ENCODE measurements at regions not wholly inside any gene's neighbourhood (a gene's known extent, or its start where the extent isn't known, plus 50 kb on each side); places are given as distances from the start of the nearest gene placed in this dataset.

- H3K9me3 ChIP-seq (ENCODE audit: control extremely low read depth in 1 of 3, control insufficient read depth in 2 of 3, insufficient read depth in 1 of 3, low read length in 2 of 3), result no peaks in the 10 kb centered on the region
- H3K9ac ChIP-seq (ENCODE audit: low read length), result no peak overlapping the region
- H4K20me1 ChIP-seq (ENCODE audit: control insufficient read depth, insufficient read depth, low read length, poor library complexity, severe bottlenecking), result no peaks in the 10 kb centered on the region
- no peak for TF ChIP-seq EZH2 (IDR thresholded peaks at IDR 0.05; ENCODE audit: borderline replicate concordance, insufficient read depth, low read depth, low read length, poor library complexity, severe bottlenecking)
- TF ChIP-seq CTCF (IDR thresholded peaks at IDR 0.05), result no peak
- H3K9me3 Mint-ChIP-seq (ENCODE audit: insufficient read depth), result no peaks in the 10 kb centered on the region
- H2AFZ ChIP-seq (ENCODE audit: insufficient read depth, low read depth, low read length, poor library complexity, severe bottlenecking), result no peak overlapping the region
- H3K79me2 ChIP-seq (ENCODE audit: control insufficient read depth, insufficient read depth, low read length), result no peaks in the 10 kb centered on the region
- intact Hi-C loops (cut with micrococcal nuclease), result loop anchor here (10.0 kb wide), 1 partner anchor 111 kb away; no protein-coding TSS in a partner anchor
- H3K4me3 ChIP-seq (ENCODE audit: control extremely low read depth in 1 of 5, extremely low read depth in 1 of 5, insufficient read depth in 1 of 5, low read depth in 2 of 5, low read length in 4 of 5), result no peak overlapping the region
- POLR2A ChIA-PET, result no interaction called here
- ATAC-seq (ENCODE audit: low read depth), result no peak
- H3K4me1 ChIP-seq (ENCODE audit: control insufficient read depth in 2 of 2, insufficient read depth in 2 of 2, low read length in 2 of 2), result peaks cover 0 to 5% of the 10 kb centered on the region in 2 donors
- H3K36me3 ChIP-seq (replicated peaks in 1 of 2; ENCODE audit: control extremely low read depth in 1 of 2, control insufficient read depth in 1 of 2, extremely low read depth in 1 of 2, insufficient read depth in 2 of 2, low read length in 1 of 2), result no peaks in the 10 kb centered on the region
- H3K27me3 ChIP-seq (replicated peaks in 1 of 4; ENCODE audit: control extremely low read depth in 1 of 4, control insufficient read depth in 3 of 4, insufficient read depth in 4 of 4, low read length in 3 of 4), result peaks cover 0 to 6% (median 4%) of the 10 kb centered on the region in 4 experiments
- H3K4me1 Mint-ChIP-seq, result peaks cover 7% of the 10 kb centered on the region
- H3K4me2 ChIP-seq (replicated peaks; ENCODE audit: low read depth, low read length, poor library complexity, severe bottlenecking), result no peak overlapping the region
- no peak for DNase-seq
- CTCF ChIA-PET, result no interaction called here
- WGBS (ENCODE audit: insufficient coverage), result no CpG with 5 or more reads among the region's 3 CpGs
- no peak overlapping the region for H3K27ac ChIP-seq (ENCODE audit: low read length in 2 of 2)
- no peak overlapping the region for H3K27ac Mint-ChIP-seq
- H3K27me3 Mint-ChIP-seq, result peaks cover 26% of the 10 kb centered on the region
- no peak overlapping the region for H3K4me3 Mint-ChIP-seq
These were observed 81.6 kb upstream of the USP9X start for GRCh38 chrX:41003506-41004270.

- no peak overlapping the region for H3K9ac ChIP-seq (ENCODE audit: low read length)
- no peaks in the 10 kb centered on the region for H3K9me3 Mint-ChIP-seq (ENCODE audit: insufficient read depth)
- no peak overlapping the region for H3K4me3 Mint-ChIP-seq
- POLR2A ChIA-PET, result no interaction called here
- no peak overlapping the region for H2AFZ ChIP-seq (ENCODE audit: insufficient read depth, low read depth, low read length, poor library complexity, severe bottlenecking)
- ATAC-seq (ENCODE audit: low read depth), result no peak
- TF ChIP-seq EZH2 (IDR thresholded peaks at IDR 0.05; ENCODE audit: borderline replicate concordance, insufficient read depth, low read depth, low read length, poor library complexity, severe bottlenecking) (no peak), CTCF (IDR thresholded peaks at IDR 0.05) (no peak)
- no peaks in the 10 kb centered on the region for H3K9me3 ChIP-seq (ENCODE audit: control extremely low read depth in 1 of 3, control insufficient read depth in 2 of 3, insufficient read depth in 1 of 3, low read length in 2 of 3)
- no peak overlapping the region for H3K4me2 ChIP-seq (replicated peaks; ENCODE audit: low read depth, low read length, poor library complexity, severe bottlenecking)
- peaks cover 0 to 10% (median 5%) of the 10 kb centered on the region in 4 experiments for H3K27me3 ChIP-seq (replicated peaks in 1 of 4; ENCODE audit: control extremely low read depth in 1 of 4, control insufficient read depth in 3 of 4, insufficient read depth in 4 of 4, low read length in 3 of 4)
- intact Hi-C loops (cut with micrococcal nuclease), result loop anchor here (10.0 kb wide), 1 partner anchor 109 kb away; no protein-coding TSS in a partner anchor
- peaks cover 30% of the 10 kb centered on the region for H3K27me3 Mint-ChIP-seq
- H3K4me3 ChIP-seq (ENCODE audit: control extremely low read depth in 1 of 5, extremely low read depth in 1 of 5, insufficient read depth in 1 of 5, low read depth in 2 of 5, low read length in 4 of 5), result no peak overlapping the region
- no peaks in the 10 kb centered on the region for H3K36me3 ChIP-seq (replicated peaks in 1 of 2; ENCODE audit: control extremely low read depth in 1 of 2, control insufficient read depth in 1 of 2, extremely low read depth in 1 of 2, insufficient read depth in 2 of 2, low read length in 1 of 2)
- H3K27ac ChIP-seq (ENCODE audit: low read length in 2 of 2), result no peak overlapping the region
- DNase-seq, result peak; percentile 10
- 0% methylated on average over 2 of the region's 3 CpGs for WGBS (ENCODE audit: insufficient coverage)
- H3K4me1 ChIP-seq (ENCODE audit: control insufficient read depth in 2 of 2, insufficient read depth in 2 of 2, low read length in 2 of 2), result peaks cover 6 to 9% of the 10 kb centered on the region in 2 donors
- CTCF ChIA-PET, result no interaction called here
- no peak overlapping the region for H3K27ac Mint-ChIP-seq
- H4K20me1 ChIP-seq (ENCODE audit: control insufficient read depth, insufficient read depth, low read length, poor library complexity, severe bottlenecking), result no peaks in the 10 kb centered on the region
- H3K79me2 ChIP-seq (ENCODE audit: control insufficient read depth, insufficient read depth, low read length), result no peaks in the 10 kb centered on the region
- peaks cover 14% of the 10 kb centered on the region for H3K4me1 Mint-ChIP-seq
These were observed 79.7 kb upstream of the USP9X start for GRCh38 chrX:41005445-41005992.

Data from B cell (primary cell).